Neural progenitor cell (in vitro differentiated cells): ENCODE measurements at regions not wholly inside any gene's neighbourhood (a gene's known extent, or its start where the extent isn't known, plus 50 kb on each side); places are given as distances from the start of the nearest gene placed in this dataset.
"Not testable (repeated sequence)": the region's sequence is repeated elsewhere in the genome, so short reads cannot be mapped to it uniquely, and the experiment has no call there.

Source experiments
- CTCF ChIP-seq: fragments of 200-600 bp; sonication (generic); IDR thresholded peaks from 2 replicates; pipeline ENCODE4 v1.5.1; 2017; ENCODE audit warnings: antibody characterized with exemption, mild to moderate bottlenecking
- EZH2phosphoT487 ChIP-seq: fragments of 200-600 bp; sonication (generic); IDR thresholded peaks from 2 replicates; pipeline ENCODE4 v1.6.1; 2017; ENCODE audit warnings: antibody characterized with exemption

- TF ChIP-seq CTCF, EZH2phosphoT487: not testable (repeated sequence)
Measured at GRCh38 chr13:50427511-50427910, 412.3 kb downstream of the KCNRG start.
